ENCODE measurements at regions not wholly inside any gene's neighbourhood (a gene's known extent, or its start where the extent isn't known, plus 50 kb on each side); places are given as distances from the start of the nearest gene placed in this dataset.

- DNase-seq (ENCODE audit: low read depth): no peak
These were observed 71.6 kb upstream of the ASTN2 start for GRCh38 chr9:117486426-117486825.

DNA sequence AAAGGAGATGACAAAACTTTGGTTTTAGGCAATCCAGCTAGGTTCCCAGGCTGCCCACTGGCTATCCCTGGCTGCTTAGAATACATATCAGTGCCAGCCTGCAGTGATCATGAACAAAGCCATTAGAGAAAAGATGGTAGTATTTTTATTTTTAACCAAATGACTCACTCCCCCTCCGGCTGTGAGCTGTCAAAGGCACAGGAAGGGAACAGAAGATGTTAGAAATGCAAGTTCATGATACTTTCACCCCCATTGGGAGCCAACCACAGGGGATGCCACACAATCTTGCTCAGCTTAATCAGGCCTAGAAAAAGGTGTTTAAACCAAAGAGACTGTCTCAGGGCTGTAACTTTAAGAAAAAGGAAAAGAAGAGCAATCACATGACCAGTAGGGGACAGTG lies 70.3 kb upstream of the ASTN2 start:
- DNase-seq (ENCODE audit: low read depth): no peak

- DNase-seq (ENCODE audit: low read depth): no peak
These were observed 65.9 kb upstream of the ASTN2 start for GRCh38 chr9:117480729-117481128.

- DNase-seq (ENCODE audit: low read depth): no peak
These were observed 65.4 kb upstream of the ASTN2 start for GRCh38 chr9:117480253-117480652.

DNA sequence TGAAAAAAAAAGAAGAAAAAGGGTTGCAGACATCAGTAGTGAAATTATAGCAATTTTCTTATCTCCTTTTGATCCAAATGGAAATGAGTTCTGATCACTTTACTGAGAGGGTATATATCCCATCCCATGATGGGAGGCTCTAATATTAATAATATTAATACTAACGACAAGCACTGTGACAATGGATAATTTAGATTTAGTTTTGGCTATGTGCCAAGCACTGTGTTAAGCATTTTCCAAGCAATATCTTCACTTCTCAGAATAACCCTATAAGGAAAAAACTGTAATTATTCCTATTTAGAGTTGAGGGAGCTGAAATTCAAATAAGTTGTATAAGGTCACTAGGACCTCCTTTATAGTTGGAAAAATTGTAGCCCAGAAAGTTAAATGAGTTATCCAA lies 58.4 kb upstream of the ASTN2 start:
- no peak for DNase-seq (ENCODE audit: low read depth)

- no peak for DNase-seq (ENCODE audit: low read depth)
These were observed 56.0 kb upstream of the ASTN2 start for GRCh38 chr9:117470902-117471301.

GRCh38 chr9:117470455-117470854 lies 55.6 kb upstream of the ASTN2 start:
- DNase-seq (ENCODE audit: low read depth): no peak

DNA sequence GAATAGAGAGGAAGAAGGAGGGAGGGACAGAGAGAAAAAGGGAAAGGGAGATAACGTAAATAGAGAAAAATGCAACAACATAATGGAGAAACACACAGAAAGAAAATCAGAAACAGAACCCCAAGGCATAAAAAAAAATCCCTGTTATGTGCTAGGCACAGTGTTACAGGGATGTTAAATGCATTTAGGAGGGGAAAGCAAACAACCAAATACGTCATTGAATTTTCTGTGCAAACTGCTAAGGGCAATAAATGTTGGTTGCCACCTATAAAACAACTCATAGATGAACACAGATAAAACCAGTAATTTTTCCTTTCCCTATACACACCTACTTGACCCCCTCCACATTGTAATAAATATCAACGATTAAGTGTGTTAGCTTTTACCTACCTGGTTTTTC lies 51.3 kb upstream of the ASTN2 start:
- DNase-seq (ENCODE audit: low read depth): no peak

- no peak for DNase-seq (ENCODE audit: low read depth)
These were observed 50.8 kb upstream of the ASTN2 start for GRCh38 chr9:117465706-117466105.

DNA sequence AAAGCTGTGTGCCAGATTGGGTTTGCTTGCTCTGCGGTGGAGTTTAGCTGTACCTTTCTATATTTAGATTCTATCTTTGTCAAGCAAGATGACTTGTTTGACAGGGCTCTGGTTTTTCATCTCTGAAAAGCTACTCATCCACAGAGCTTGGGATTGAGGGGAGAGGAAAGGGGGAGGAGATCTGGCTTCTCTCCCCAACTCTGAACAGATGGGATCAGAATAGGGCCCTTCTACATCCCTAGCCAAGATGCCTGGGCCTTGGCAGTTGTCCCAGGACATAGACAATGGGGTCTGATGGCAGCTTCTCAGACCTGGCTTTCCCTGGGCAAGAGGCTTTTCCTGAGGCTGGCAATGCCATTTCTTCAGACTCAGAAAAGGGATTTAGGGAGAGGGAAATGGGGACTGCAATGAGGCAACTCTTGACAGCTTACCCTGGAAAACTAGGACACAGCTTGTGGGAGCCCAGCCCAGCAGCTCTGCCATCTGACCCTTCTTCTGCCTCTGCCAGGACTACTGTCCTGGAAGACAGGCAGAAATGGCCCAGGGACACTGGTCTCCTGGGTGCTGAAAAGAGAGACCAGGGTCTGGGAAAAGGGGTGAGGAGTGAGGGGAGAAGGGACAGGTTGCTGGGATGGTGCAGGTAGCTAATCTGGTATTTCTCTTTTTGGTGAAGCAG lies 50.2 kb upstream of the ASTN2 start:
- no peak for DNase-seq (ENCODE audit: low read depth)
